Prostate gland (tissue), 2 donors: ENCODE measurements at regions not wholly inside any gene's neighbourhood (a gene's known extent, or its start where the extent isn't known, plus 50 kb on each side); places are given as distances from the start of the nearest gene placed in this dataset.

ENCODE experiments used
- DNase-seq: peaks from one replicate; pipeline ENCODE4 v3.0.0-alpha.2; 2019; ENCODE audit warnings: low spot score
- H3K27ac ChIP-seq, 2 donors: fragments of 200-600 bp; sonication (generic); 2 replicates each; pipeline ENCODE4 v1.5.1; 2017 to 2019
- H3K27me3 ChIP-seq: fragments of 200-600 bp; sonication (generic); replicated peaks from 2 replicates; pipeline ENCODE4 v1.5.1; 2019; ENCODE audit not compliant: insufficient read depth
- H3K36me3 ChIP-seq, 2 donors: fragments of 200-600 bp; sonication (generic); 1 replicate in 1 of 2; 2 replicates in 1 of 2; pipeline versions ENCODE4 v1.5.1 to v1.8.1; 2017 to 2019
- H3K4me1 ChIP-seq: fragments of 200-600 bp; sonication (generic); replicated peaks from 2 replicates; pipeline ENCODE4 v1.5.1; 2019
- H3K4me3 ChIP-seq, 2 donors: fragments of 200-600 bp; sonication (generic); 2 replicates each; pipeline ENCODE4 v1.5.1; 2017 to 2019
- H3K9me3 ChIP-seq: fragments of 200-600 bp; sonication (generic); 2 replicates; pipeline ENCODE4 v1.5.1; 2017
- POLR2A ChIP-seq: fragments of 450-650 bp; IDR thresholded peaks from one replicate; pipeline ENCODE4 v1.6.1; 2016; ENCODE audit warnings: antibody characterized with exemption, mild to moderate bottlenecking
- POLR2AphosphoS5 ChIP-seq: sonication (generic); formaldehyde crosslinking; IDR thresholded peaks from one replicate; pipeline ENCODE4 v1.6.1; 2017; ENCODE audit warnings: antibody characterized with exemption
- WGBS: methylation state at CpG from one replicate; pipeline ENCODE4 v1.1.5; 2018; 5-methylcytosine and 5-hydroxymethylcytosine counted together
- intact Hi-C: fragments of 100-400 bp; cut with DNase I; formaldehyde crosslinking; loops from one replicate; pipeline ENCODE4 v1.14.2; 2022
- TF ChIP-seq, protein P1 (sequence below), 4 experiments: fragments of 200-600 bp in 2 of 4; fragments of 450-650 bp in 2 of 4; sonication (generic) in 2 of 4; IDR thresholded peaks; 1 replicate in 3 of 4; 2 replicates in 1 of 4; pipeline ENCODE4 v1.5.1; 2016 to 2019; ENCODE audit warnings: antibody characterized with exemption in 4 of 4, mild to moderate bottlenecking in 2 of 4, moderate library complexity in 2 of 4

DNA sequence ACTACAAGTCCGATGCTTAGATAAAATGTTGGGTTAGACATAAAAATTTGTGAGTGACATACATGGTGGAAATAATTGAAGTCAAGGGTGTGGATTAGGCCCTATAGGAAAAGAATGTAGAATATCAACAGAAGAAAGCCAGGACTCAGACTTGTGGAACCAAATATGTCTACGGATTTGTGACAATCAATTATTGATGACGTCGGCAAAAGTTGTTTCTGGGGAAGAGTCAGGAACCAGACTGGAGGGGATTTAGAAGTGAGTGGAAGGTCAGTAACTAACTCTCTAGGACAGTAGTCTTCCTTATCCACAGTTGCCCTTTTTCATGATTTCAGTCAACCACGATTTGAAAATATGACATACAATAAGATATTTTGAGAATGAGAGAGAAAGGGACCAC is 130.9 kb upstream of the TANK start:
- Histone ChIP-seq H3K4me1 (no peaks in the 10 kb centered on the region), H3K27me3 (no peaks in the 10 kb centered on the region), H3K27ac (no peak overlapping the region), H3K36me3 (no peaks in the 10 kb centered on the region), H3K9me3 (no peaks in the 10 kb centered on the region), H3K4me3 (no peak overlapping the region)
- intact Hi-C loops = no loop called here
- WGBS = 92% methylated on average over 5 of the region's 5 CpGs
- no peak for DNase-seq
- TF ChIP-seq POLR2AphosphoS5 (no peak), POLR2A (no peak)
- TF ChIP-seq, protein P1, sequence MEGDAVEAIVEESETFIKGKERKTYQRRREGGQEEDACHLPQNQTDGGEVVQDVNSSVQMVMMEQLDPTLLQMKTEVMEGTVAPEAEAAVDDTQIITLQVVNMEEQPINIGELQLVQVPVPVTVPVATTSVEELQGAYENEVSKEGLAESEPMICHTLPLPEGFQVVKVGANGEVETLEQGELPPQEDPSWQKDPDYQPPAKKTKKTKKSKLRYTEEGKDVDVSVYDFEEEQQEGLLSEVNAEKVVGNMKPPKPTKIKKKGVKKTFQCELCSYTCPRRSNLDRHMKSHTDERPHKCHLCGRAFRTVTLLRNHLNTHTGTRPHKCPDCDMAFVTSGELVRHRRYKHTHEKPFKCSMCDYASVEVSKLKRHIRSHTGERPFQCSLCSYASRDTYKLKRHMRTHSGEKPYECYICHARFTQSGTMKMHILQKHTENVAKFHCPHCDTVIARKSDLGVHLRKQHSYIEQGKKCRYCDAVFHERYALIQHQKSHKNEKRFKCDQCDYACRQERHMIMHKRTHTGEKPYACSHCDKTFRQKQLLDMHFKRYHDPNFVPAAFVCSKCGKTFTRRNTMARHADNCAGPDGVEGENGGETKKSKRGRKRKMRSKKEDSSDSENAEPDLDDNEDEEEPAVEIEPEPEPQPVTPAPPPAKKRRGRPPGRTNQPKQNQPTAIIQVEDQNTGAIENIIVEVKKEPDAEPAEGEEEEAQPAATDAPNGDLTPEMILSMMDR (IDR thresholded peaks at IDR 0.05) = no peak

DNA sequence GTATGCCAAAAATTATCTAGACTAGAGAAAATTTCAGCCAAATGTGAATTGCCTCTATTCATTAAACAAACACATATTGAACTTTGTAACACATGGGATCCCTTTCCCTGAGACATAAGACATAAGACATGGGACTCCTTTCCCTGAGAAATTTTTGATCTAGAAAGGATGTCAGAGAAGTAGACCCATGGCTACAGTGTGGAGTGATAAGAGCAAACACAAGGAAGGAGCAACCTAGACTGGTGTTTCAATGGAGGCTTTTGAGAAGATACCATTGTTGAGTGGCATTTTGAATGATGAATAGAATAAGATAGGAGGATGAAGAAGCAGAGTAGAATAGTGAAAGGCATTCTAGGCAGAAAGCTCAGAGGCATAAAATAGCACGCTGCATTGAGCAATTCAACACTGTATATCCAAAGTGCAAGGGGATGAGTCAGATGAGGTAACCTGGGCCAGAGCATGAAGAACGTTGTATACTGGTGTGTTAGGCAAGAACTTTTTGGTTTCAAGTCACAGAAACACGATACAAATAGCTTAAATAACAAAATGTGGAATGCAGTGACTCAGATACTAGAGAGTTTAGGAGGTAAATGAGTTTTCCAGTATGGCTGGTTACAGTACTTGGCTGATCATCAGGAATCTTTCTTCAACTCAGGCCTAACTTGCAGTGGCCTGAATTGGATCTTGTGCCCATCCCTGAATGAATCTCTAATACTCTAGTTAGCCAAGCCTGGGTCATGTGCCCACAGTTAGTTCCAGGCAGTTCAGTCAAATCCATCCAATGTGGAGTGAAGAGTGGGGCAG is 129.8 kb upstream of the TANK start:
- WGBS = 29% methylated on average over 3 of the region's 3 CpGs
- Histone ChIP-seq H3K27me3 (no peaks in the 10 kb centered on the region), H3K4me3 (no peak overlapping the region), H3K4me1 (no peaks in the 10 kb centered on the region), H3K36me3 (no peaks in the 10 kb centered on the region), H3K9me3 (no peaks in the 10 kb centered on the region), H3K27ac (no peak overlapping the region)
- intact Hi-C loops = no loop called here
- no peak for DNase-seq
- TF ChIP-seq, protein P1 (IDR thresholded peaks at IDR 0.05) = no peak
- peak; percentile 43 for TF ChIP-seq POLR2AphosphoS5
- TF ChIP-seq POLR2A = no peak

DNA sequence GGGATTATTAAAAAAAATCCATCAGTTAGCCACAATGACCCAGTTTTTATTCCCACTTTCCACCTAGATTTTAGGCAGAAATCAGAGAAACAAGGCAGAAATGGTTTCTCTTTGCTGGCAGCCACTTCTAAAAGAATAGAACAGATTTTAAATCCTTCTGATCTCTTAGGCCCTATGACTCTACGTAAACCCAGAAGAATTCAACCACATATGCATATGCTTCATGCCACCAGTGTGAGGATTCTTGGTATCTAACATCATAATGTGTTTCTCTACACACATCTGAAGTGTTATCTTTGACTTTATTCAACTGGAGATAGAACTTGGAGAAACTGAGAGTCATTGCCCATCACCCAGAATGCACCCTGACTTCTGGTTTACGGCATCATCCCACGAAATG is 128.7 kb upstream of the TANK start:
- no peaks in the 10 kb centered on the region for H3K27me3 ChIP-seq
- H3K4me1 ChIP-seq = no peaks in the 10 kb centered on the region
- H3K36me3 ChIP-seq = no peaks in the 10 kb centered on the region
- no peak for DNase-seq
- 96% methylated on average over 3 of the region's 3 CpGs for WGBS
- no peaks in the 10 kb centered on the region for H3K9me3 ChIP-seq
- no peak overlapping the region for H3K4me3 ChIP-seq
- intact Hi-C loops = no loop called here
- no peak for TF ChIP-seq POLR2AphosphoS5
- TF ChIP-seq, protein P1 (IDR thresholded peaks at IDR 0.05) = no peak
- TF ChIP-seq POLR2A = no peak
- H3K27ac ChIP-seq = no peak overlapping the region

DNA sequence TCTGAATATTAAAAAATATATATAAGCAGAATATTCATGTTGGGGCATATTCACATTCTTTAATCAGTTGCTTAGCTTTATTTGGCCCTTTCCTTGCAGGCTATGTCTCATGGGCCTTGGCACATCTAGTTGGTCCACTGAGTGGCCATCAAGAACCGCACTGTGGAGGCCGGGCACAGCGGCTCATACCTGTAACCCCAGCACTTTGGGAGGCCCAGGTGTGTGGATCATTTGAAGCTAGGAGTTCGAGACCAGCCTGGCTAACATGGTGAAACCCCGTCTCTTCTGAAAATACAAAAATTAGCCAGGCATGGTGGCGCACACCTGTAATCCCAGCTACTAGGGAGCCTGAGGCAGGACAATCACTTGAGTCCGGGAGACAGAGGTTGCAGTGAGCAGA is 127.6 kb upstream of the TANK start:
- no peaks in the 10 kb centered on the region for H3K27me3 ChIP-seq
- H3K4me1 ChIP-seq = no peaks in the 10 kb centered on the region
- H3K27ac ChIP-seq = no peak overlapping the region
- DNase-seq = no peak
- TF ChIP-seq POLR2A = no peak
- no peak for TF ChIP-seq POLR2AphosphoS5
- TF ChIP-seq, protein P1 (IDR thresholded peaks at IDR 0.05) = no peak
- intact Hi-C loops = no loop called here
- no peaks in the 10 kb centered on the region for H3K36me3 ChIP-seq
- no peak overlapping the region for H3K4me3 ChIP-seq
- no peaks in the 10 kb centered on the region for H3K9me3 ChIP-seq
- WGBS = 100% methylated on average over 7 of the region's 7 CpGs

DNA sequence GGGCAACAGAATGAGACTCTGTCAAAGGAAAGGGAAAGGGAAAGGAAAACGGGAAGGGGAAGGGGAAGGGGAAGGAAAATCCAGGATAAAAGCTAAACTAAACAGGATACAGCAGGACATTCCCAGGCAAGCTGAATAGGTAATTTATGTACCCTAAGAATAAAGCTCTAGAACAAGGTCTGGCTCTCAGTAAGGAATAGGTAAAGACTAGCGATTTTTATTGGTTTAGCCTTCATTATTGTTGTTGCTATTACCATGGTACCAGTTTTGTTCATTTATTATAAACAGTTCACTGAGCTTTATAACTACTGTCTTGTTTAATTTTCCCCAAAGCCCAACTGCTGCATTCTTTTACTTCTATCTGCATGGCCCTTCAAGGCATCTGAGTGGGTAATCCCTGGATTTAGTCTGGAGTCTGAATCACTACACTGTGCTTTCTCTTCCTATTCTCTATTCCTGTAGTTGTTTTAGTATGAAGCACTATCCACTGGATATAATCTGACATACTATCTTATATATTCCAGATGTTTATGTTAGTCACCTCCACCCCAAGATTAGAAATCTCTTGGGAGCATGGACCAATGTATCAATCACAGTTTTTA is 127.1 kb upstream of the TANK start:
- no peak overlapping the region for H3K4me3 ChIP-seq
- H3K27ac ChIP-seq = no peak overlapping the region
- H3K4me1 ChIP-seq = no peaks in the 10 kb centered on the region
- H3K9me3 ChIP-seq = no peaks in the 10 kb centered on the region
- no peaks in the 10 kb centered on the region for H3K27me3 ChIP-seq
- H3K36me3 ChIP-seq = no peaks in the 10 kb centered on the region
- DNase-seq = no peak
- TF ChIP-seq, protein P1 (IDR thresholded peaks at IDR 0.05) = no peak
- WGBS = 59% methylated on average over 2 of the region's 2 CpGs
- intact Hi-C loops = no loop called here
